Mononuclear cell (primary cell): ENCODE measurements at regions not wholly inside any gene's neighbourhood (a gene's known extent, or its start where the extent isn't known, plus 50 kb on each side); places are given as distances from the start of the nearest gene placed in this dataset.

Experiments
- H3K27me3 ChIP-seq: 2 replicates; pipeline ENCODE4 v1.6.0; 2011; ENCODE audit warnings: low read length, control low read depth; ENCODE audit not compliant: insufficient read depth
- H3K4me1 ChIP-seq: 2 replicates; pipeline ENCODE4 v1.5.1; 2011; ENCODE audit warnings: mild to moderate bottlenecking, low read length, control low read depth; ENCODE audit not compliant: insufficient read depth
- H3K4me3 ChIP-seq: 2 replicates; pipeline ENCODE4 v1.5.1; 2011; ENCODE audit warnings: mild to moderate bottlenecking, low read length, moderate library complexity
- H3K9me3 ChIP-seq: 2 replicates; pipeline ENCODE4 v1.5.1; 2011; ENCODE audit warnings: low read depth, mild to moderate bottlenecking, control low read depth, low read length

DNA sequence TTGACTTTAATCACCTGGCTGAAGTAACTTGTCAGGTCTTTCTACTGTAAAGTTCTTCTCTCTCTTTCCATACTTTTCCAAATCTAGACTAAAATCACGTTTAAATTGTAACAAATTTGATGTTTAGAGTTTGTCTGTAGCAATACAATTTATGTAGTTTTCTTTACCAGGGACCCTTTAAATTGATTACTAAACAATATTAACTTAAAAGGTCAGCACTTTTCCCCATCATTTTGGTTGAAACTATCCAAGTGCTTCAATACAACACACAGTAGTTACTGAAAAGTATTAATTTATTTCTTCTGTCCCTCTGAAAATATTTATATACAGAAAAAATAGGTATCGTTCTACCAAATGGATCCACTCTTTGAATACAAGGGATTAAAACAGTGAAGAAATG is 350.8 kb downstream of the SLC16A7 start:
- Histone ChIP-seq H3K4me1 (no peaks in the 10 kb centered on the region), H3K27me3 (no peaks in the 10 kb centered on the region), H3K9me3 (no peaks in the 10 kb centered on the region), H3K4me3 (no peak overlapping the region)

DNA sequence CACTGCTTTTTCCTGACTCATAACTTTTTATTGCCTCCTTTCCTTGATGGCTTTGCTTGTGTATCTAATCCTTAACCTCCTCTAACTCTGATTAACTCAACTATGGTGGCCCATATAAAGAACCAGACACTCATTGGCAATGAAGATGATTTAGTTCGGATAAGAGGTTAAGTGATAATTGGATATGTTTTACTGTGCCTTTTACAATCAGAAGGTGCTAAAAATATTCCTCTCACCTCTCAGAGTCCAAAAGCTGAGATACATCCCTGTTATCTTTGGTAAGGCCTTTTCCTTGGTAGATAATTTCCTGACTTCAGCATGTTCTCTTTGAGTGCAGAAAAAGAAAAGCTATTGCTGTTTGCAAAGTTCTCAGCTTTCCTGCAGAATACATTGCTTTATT is 367.7 kb downstream of the SLC16A7 start:
- H3K4me3 ChIP-seq: no peak overlapping the region
- no peaks in the 10 kb centered on the region for H3K9me3 ChIP-seq
- no peaks in the 10 kb centered on the region for H3K4me1 ChIP-seq
- no peaks in the 10 kb centered on the region for H3K27me3 ChIP-seq

DNA sequence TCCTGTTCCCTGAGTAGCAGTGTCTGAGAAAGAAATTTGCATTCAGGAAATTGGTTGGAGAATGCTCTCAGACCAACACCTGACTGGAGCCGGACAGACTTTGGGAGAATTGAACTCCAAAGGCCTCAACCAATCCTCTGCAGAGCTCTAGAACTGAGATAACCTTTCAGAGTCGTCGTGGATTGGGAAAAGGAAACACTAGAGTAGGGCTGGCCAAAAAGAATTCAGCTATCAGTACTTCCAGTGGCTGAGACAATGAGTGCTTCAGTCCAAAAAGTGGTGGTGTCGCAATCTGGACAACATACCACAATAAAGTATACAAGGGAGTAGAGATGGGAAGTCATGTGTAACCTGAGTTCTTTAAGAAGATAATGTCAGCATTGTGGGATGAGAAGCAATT is 377.1 kb downstream of the SLC16A7 start:
- no peaks in the 10 kb centered on the region for H3K9me3 ChIP-seq
- H3K27me3 ChIP-seq: no peaks in the 10 kb centered on the region
- no peak overlapping the region for H3K4me3 ChIP-seq
- no peaks in the 10 kb centered on the region for H3K4me1 ChIP-seq

DNA sequence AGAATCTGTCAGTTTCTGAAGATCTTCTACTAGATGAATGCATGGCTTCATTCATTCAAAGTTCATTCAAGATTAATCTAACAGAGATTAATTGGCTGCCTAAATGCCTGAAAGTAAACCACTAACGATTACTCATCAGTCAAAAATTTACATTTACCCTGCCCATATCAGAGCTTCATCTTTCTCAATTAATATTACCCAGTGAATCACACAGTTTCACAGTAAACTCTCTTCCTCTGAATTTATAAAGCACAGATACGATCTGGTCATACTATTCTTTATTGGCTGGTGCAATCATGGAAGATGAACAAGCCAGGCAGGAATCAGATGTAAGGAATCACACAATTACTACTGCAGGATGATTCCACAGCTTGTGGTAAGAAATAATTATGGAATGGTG is 377.7 kb downstream of the SLC16A7 start:
- Histone ChIP-seq H3K9me3 (no peaks in the 10 kb centered on the region), H3K27me3 (no peaks in the 10 kb centered on the region), H3K4me1 (no peaks in the 10 kb centered on the region), H3K4me3 (no peak overlapping the region)

DNA sequence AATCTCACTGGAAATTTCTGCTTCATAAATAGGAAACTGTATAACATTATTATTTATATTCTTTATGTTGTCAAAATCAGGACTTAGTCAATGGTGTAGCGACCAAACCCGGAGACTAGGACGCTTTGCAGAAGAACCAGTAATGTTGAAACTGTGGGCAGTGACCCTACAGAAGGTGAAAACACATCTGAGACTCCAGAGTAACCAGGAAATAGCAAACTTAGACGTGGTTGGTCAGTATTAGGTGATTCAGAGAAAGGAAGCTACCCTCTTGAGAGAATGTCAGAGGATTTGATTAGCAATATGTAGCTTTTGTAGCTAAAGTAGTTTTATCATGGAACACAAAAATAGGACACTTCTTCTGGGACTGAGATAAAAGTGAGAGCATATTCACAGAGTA is 381.9 kb downstream of the SLC16A7 start:
- no peak overlapping the region for H3K4me3 ChIP-seq
- H3K4me1 ChIP-seq: no peaks in the 10 kb centered on the region
- H3K27me3 ChIP-seq: no peaks in the 10 kb centered on the region
- H3K9me3 ChIP-seq: no peaks in the 10 kb centered on the region

DNA sequence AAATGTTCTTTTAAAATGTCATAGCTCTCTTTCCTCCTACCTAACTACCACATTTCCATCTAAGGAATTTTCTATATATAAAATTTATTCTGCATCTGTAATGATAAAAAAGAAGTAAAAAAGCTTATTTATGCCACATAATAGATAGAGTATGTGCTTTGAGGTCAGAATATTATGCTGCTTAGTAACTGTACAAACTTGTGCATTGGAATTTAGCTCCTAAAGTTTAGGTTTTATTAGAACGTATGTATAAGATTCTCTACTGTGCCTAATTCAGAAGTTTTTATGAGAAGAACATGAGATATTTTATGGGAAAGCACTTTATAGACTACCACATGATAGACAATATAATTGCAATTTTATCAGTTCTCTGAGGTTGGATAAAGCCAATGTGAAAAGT is 384.6 kb downstream of the SLC16A7 start:
- H3K27me3 ChIP-seq: no peaks in the 10 kb centered on the region
- no peaks in the 10 kb centered on the region for H3K4me1 ChIP-seq
- H3K4me3 ChIP-seq: no peak overlapping the region
- no peaks in the 10 kb centered on the region for H3K9me3 ChIP-seq

DNA sequence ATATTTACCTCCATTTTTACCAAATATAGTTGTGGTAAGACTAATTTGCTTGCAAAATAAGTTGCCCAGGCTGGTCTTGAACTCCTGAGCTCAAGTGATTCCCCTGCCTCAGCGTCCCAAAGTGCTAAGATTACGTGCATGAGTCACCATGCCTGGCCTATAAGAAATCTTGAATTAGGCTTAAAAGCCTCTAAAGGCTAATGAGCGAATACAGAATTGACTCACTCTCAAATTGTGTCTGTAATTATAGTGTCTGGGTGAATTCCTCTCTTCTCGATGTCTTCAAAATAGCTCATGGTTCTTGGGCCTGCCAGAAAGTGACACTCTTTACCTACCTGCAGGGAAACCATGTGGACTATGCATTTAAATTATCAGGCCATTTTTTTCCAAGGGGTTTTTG is 403.5 kb downstream of the SLC16A7 start:
- no peak overlapping the region for H3K4me3 ChIP-seq
- H3K4me1 ChIP-seq: no peaks in the 10 kb centered on the region
- H3K27me3 ChIP-seq: no peaks in the 10 kb centered on the region
- H3K9me3 ChIP-seq: no peaks in the 10 kb centered on the region

DNA sequence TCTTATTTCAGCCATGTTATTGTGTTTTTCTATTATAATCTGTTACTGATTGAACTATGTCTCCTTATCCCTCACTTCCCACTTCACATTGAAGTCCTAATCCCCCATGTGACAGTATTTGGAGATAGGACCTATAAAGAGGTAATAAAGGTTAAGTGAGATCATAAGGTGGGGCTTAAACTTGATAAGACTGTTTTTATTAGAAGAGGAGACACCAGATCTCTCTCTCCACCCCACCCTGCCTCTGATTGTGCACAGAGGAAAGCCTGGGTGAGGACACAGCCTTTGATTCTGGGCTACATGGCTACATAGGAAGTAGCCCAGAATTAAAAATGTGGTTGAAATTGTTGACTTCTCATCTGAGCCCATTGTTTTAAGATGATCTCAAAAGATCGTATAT is 414.7 kb downstream of the SLC16A7 start:
- Histone ChIP-seq H3K4me3 (no peak overlapping the region), H3K9me3 (no peaks in the 10 kb centered on the region), H3K27me3 (no peaks in the 10 kb centered on the region), H3K4me1 (no peaks in the 10 kb centered on the region)

DNA sequence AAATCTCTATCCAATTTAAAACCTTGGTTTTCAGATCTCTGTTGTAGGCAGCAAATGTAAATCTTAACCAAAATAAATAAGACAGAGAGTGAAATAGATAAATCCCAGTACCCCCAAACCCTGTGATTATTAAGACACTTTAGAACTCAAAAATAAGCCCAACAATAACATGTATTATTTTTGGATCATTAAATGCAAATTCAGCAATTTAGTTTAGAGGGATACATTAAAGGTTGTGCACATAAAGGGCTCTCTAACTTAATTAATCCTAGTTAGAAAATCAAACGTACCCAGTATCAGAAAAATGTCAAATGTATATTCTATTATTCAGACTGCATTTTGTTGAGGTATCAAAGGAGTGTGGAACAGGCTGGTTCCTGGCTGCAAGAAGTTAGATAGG is 416.8 kb downstream of the SLC16A7 start:
- Histone ChIP-seq H3K9me3 (no peaks in the 10 kb centered on the region), H3K27me3 (no peaks in the 10 kb centered on the region), H3K4me1 (no peaks in the 10 kb centered on the region), H3K4me3 (no peak overlapping the region)

DNA sequence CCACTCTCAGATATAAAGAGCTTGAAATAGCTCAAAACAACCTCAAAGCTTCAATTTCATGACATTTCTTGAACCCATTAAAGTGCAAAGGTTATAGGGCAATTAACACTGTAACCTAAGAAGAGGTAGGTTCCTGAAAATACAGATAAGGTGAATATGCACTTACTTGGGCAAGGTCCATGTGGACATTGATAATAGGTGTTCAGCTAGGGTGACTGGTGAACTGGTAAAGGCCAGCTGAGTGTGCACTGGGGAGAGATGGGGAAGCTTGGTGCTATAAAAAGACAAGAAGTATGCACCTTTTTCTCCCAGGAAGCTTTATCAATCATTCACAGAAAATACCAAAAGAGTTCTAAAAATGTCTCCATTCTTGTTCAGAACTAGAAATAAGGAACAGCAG is 418.6 kb downstream of the SLC16A7 start:
- H3K9me3 ChIP-seq: no peaks in the 10 kb centered on the region
- no peaks in the 10 kb centered on the region for H3K27me3 ChIP-seq
- H3K4me3 ChIP-seq: no peak overlapping the region
- H3K4me1 ChIP-seq: no peaks in the 10 kb centered on the region

DNA sequence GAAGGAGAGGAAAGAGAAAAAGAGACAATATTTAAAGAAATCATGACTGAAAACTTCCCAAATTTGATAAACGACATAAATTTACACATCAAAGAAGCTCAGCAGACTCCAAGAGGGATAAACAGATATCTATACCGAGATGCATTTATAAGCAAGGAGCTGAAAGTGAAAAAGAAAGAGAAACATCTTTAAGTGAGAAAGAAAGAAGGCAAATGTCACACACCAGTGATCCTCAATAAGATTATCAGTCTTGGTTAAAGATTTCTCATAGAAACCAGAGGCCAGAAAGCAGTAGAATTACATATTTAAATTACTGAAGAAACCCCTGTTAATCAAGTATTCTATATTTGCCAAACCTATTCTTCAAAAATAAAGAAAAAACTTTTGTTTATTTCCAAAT is 424.2 kb downstream of the SLC16A7 start:
- H3K27me3 ChIP-seq: no peaks in the 10 kb centered on the region
- no peaks in the 10 kb centered on the region for H3K9me3 ChIP-seq
- no peaks in the 10 kb centered on the region for H3K4me1 ChIP-seq
- H3K4me3 ChIP-seq: no peak overlapping the region

DNA sequence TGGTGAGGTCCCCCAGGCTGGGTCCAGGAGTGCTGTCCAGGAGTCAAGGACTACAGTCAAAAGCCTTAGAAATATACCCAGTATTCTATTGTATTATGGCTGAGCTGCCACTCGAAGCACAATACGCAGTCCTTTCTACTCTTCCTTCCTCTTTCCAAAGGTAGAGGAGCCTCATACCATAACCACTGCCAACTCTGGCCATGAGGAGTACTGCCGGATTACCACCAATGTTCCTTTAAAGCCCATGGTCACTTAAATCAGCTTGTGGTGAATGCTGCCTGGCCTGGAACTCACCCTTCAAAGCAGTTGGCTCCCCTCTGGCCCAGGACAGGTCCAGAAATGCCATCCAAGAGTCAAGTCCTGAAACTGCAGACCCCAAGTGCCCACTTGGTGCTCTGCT is 425.4 kb downstream of the SLC16A7 start:
- H3K4me1 ChIP-seq: no peaks in the 10 kb centered on the region
- no peaks in the 10 kb centered on the region for H3K9me3 ChIP-seq
- H3K4me3 ChIP-seq: no peak overlapping the region
- H3K27me3 ChIP-seq: no peaks in the 10 kb centered on the region

DNA sequence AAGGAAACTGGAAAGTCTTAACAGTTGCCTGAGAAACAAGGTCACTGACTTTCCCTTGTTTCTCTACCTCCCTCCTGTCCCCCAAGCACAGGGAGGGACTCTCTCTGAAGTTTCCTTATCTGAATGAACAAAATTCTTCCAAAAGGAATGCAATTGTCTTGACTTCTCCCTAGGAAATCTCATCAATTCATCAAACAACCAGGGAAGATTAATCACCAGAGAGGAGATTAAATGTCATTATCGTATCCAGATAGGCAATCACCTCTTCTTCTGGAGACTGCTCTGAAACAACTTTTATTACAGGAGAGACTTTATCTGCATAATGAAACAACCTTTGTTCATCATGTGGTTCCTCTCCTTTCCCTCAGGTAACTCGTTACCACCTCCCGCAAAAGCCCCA is 431.4 kb downstream of the SLC16A7 start:
- H3K9me3 ChIP-seq: no peaks in the 10 kb centered on the region
- H3K4me3 ChIP-seq: no peak overlapping the region
- no peaks in the 10 kb centered on the region for H3K4me1 ChIP-seq
- H3K27me3 ChIP-seq: no peaks in the 10 kb centered on the region

DNA sequence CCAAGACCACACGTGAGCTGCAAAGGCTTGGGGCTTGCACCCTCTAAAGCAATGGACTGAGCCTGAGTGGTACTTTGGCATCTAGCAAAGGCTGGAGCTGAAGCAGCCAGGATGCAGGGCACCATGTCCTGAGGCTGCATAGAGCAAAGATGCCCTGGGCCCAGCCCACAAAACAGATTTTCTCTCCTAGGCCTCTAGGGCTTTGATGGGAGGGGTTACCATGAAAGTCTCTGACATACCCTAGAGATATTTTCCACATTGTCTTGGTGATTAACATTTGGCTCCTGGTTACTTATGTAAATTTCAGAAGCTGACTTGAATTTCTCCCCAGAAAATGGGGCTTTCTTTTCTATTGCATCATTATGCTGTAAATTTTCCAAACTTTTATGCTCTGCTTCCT is 438.3 kb downstream of the SLC16A7 start:
- Histone ChIP-seq H3K4me3 (no peak overlapping the region), H3K27me3 (no peaks in the 10 kb centered on the region), H3K4me1 (no peaks in the 10 kb centered on the region), H3K9me3 (peaks cover 10% of the 10 kb centered on the region)

DNA sequence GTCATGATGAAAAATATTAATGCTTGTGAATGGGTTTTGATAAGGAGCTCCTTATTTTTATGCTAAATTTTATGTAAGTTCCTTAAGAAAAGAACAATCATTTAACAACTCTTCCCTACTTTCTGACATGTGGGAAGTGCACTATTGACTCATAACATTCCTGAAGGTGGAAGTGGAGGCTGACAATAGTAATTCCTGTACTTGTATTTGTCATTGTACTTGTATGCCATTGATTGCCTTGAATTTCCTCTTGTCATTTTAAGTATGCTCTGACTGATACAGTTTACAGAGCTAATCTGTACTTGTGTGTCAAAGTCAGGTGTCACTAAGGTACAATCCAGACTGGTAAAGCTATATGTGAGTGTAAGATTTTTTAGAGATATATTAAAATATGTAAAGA is 440.0 kb downstream of the SLC16A7 start:
- Histone ChIP-seq H3K9me3 (peaks cover 10% of the 10 kb centered on the region), H3K4me3 (no peak overlapping the region), H3K27me3 (no peaks in the 10 kb centered on the region), H3K4me1 (no peaks in the 10 kb centered on the region)

DNA sequence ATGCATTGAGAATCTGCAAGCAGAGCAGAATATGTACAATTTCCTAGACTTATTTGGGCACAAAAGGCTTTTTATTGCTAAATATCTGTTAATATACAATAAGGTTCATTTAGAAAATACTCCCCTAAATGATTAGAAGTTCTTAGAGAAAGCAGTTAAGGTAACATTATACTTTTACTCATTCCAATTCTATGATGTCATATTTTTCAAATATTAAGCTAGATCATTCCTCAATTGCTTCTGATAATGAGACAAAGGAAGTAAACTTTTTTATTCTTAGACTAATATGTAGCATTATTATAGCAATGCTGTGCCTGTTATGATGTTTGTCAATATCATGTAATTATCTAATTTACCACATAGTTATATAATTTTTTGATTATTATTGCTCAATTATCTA is 447.0 kb downstream of the SLC16A7 start:
- Histone ChIP-seq H3K9me3 (no peaks in the 10 kb centered on the region), H3K4me1 (no peaks in the 10 kb centered on the region), H3K27me3 (no peaks in the 10 kb centered on the region), H3K4me3 (no peak overlapping the region)

DNA sequence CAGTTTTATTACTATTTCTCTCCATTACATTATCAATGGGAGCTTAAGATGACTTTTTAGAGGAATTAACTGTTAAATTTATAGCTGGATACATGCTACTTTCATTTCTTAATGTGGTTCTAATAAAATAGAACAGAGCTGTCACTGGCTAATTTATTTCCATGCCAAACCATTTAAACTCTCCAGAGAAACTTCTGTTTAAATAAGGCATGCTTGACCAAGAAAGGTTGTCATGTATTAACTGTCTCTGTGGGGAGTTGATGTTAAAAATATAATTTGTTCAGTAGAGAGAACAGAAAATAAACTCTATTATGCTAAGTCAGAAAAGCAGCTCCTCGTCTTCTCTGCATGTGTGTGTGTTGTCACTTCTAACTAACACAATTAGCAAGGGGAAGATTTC is 447.4 kb downstream of the SLC16A7 start:
- H3K4me1 ChIP-seq: no peaks in the 10 kb centered on the region
- H3K9me3 ChIP-seq: no peaks in the 10 kb centered on the region
- H3K27me3 ChIP-seq: no peaks in the 10 kb centered on the region
- no peak overlapping the region for H3K4me3 ChIP-seq
